Right lobe of liver (tissue), 4 donors: ENCODE measurements at regions not wholly inside any gene's neighbourhood (a gene's known extent, or its start where the extent isn't known, plus 50 kb on each side); places are given as distances from the start of the nearest gene placed in this dataset.
"Not testable (repeated sequence)": the region's sequence is repeated elsewhere in the genome, so short reads cannot be mapped to it uniquely, and the experiment has no call there.

Source experiments
- POLR2A ChIP-seq: fragments of 450-650 bp; IDR thresholded peaks from one replicate; pipeline ENCODE4 v1.6.1; 2017; ENCODE audit warnings: antibody characterized with exemption, mild to moderate bottlenecking
- TF ChIP-seq, protein P1 (sequence below), 4 donors: fragments of 200-600 bp in 3 of 4; fragments of 450-650 bp in 1 of 4; IDR thresholded peaks; one replicate each; pipeline versions ENCODE4 v1.5.1 to v1.8.0; 2016 to 2022; ENCODE audit warnings: antibody characterized with exemption in 4 of 4, mild to moderate bottlenecking in 2 of 4
- donor health status: DM: no; HTN: no; CAD: no.
- donor health status: DM: no; HTN: no; CAD: no.
- donor health status: DM: no; HTN: yes; CAD: no.

DNA sequence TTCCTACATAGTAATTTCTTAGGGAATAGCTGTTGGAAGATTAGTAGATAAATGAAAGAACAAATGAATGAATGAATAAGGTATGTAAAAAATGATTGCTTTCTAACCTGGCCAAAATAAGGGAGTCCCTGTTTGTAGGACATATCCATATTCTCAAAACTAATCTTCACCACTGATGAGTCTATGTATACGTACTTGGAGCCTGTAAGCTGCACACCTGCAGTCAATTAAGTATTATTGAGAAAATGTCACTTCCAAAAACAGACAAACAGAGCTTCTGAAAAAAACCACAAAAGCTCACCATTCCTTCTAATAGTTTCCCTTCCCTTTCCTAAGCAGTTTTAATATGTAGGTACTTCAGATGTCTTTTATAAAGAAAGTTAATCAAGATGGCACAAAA, 109.4 kb downstream of the DDX11 start:
- TF ChIP-seq, protein P1, sequence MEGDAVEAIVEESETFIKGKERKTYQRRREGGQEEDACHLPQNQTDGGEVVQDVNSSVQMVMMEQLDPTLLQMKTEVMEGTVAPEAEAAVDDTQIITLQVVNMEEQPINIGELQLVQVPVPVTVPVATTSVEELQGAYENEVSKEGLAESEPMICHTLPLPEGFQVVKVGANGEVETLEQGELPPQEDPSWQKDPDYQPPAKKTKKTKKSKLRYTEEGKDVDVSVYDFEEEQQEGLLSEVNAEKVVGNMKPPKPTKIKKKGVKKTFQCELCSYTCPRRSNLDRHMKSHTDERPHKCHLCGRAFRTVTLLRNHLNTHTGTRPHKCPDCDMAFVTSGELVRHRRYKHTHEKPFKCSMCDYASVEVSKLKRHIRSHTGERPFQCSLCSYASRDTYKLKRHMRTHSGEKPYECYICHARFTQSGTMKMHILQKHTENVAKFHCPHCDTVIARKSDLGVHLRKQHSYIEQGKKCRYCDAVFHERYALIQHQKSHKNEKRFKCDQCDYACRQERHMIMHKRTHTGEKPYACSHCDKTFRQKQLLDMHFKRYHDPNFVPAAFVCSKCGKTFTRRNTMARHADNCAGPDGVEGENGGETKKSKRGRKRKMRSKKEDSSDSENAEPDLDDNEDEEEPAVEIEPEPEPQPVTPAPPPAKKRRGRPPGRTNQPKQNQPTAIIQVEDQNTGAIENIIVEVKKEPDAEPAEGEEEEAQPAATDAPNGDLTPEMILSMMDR (IDR thresholded peaks at IDR 0.05): not testable (repeated sequence)
- TF ChIP-seq POLR2A: not testable (repeated sequence)
